ENCODE measurements at regions not wholly inside any gene's neighbourhood (a gene's known extent, or its start where the extent isn't known, plus 50 kb on each side); places are given as distances from the start of the nearest gene placed in this dataset.

GRCh38 chr15:96165775-96166174 lies 164.7 kb upstream of the NR2F2 start:
- TF ChIP-seq PATZ1 (CRISPR knock-in tag; IDR thresholded peaks at IDR 0.05; ENCODE audit: borderline replicate concordance) (no peak), ZNF70 (CRISPR knock-in tag; IDR thresholded peaks at IDR 0.05) (no peak), GLIS3 (CRISPR knock-in tag; IDR thresholded peaks at IDR 0.05) (no peak), ZC3H10 (CRISPR knock-in tag; IDR thresholded peaks at IDR 0.05) (no peak), ZFP3 (CRISPR knock-in tag; IDR thresholded peaks at IDR 0.05) (no peak), RARB (CRISPR knock-in tag; IDR thresholded peaks at IDR 0.05) (no peak), ISL1 (CRISPR knock-in tag; IDR thresholded peaks at IDR 0.05) (no peak), PPARA (CRISPR knock-in tag; IDR thresholded peaks at IDR 0.05; ENCODE audit: borderline replicate concordance) (no peak), OSR1 (CRISPR knock-in tag; IDR thresholded peaks at IDR 0.05) (no peak)

Data from SK-N-SH treated with all-trans-retinoic acid at 6 μM for 48 hours (cell line).